Neural progenitor cell (in vitro differentiated cells): ENCODE measurements at regions not wholly inside any gene's neighbourhood (a gene's known extent, or its start where the extent isn't known, plus 50 kb on each side); places are given as distances from the start of the nearest gene placed in this dataset.

Experiments
- CTCF ChIP-seq: fragments of 200-600 bp; sonication (generic); IDR thresholded peaks from 2 replicates; pipeline ENCODE4 v1.5.1; 2017; ENCODE audit warnings: antibody characterized with exemption, mild to moderate bottlenecking
- EZH2 ChIP-seq: fragments of 200-600 bp; sonication (generic); IDR thresholded peaks from 2 replicates; pipeline ENCODE4 v1.6.1; 2017; ENCODE audit warnings: antibody characterized with exemption, mild to moderate bottlenecking, moderate library complexity
- EZH2phosphoT487 ChIP-seq: fragments of 200-600 bp; sonication (generic); IDR thresholded peaks from 2 replicates; pipeline ENCODE4 v1.6.1; 2017; ENCODE audit warnings: antibody characterized with exemption

- no peak for TF ChIP-seq CTCF
- TF ChIP-seq EZH2, result no peak
- no peak for TF ChIP-seq EZH2phosphoT487
Measured at GRCh38 chr2:126963390-126963789, 64.7 kb downstream of the TEX51 start.
